ENCODE measurements at regions not wholly inside any gene's neighbourhood (a gene's known extent, or its start where the extent isn't known, plus 50 kb on each side); places are given as distances from the start of the nearest gene placed in this dataset.

DNA sequence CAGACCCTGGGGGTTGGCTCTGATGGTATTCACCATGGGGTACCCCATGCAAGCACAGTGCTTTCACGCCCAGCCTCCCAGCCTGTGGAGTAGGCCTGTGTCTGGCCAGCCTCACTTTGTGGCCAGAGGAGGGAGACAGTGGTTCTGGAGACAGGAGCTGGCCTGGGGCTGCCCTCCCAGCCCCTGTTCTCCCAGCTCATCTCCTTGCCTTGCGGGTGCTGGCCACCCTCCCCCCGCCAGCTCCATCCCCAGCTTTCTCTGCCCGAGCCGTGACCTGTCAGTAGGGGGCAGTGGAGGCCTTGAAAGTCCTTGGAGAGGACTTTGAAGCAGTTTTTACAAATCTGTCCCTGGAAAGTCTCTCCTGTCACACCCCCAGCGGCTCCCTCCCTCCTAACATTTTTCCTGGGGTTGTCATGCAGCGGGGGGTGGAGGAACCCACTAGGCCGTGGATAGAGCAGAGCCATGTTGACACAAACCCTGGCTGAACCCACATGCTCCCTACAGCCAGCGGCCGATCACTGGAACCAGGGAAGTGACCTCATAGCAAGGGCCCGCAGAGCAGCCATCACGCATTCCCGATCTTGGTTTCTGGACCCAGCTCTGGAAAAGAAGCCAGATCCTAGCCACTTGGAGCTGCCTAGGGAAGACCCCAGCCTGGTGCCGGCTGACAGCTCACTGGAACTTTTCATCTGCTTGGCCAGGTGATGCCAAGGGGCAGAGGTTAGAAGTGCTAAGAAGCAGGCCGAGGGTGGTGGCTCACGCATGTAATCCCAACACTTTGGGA lies 289.4 kb downstream of the SEC14L1 start (continued):
- peak; percentile 84 to 88 (median 87) for TF ChIP-seq CTCF (IDR thresholded peaks at IDR 0.05 in 2 of 3, conservative IDR thresholded peaks at IDR 0.05 in 1 of 3; ENCODE audit: insufficient read depth in 2 of 3, low read depth in 1 of 3, low read length in 3 of 3)
- TF ChIP-seq MCM2 (IDR thresholded peaks at IDR 0.05; ENCODE audit: low read depth) = no peak
- TF ChIP-seq KLF6 (CRISPR knock-in tag; IDR thresholded peaks at IDR 0.05; ENCODE audit: borderline replicate concordance) = no peak
- no peak for TF ChIP-seq E2F1 (CRISPR knock-in tag; IDR thresholded peaks at IDR 0.05)
- TF ChIP-seq THRB (CRISPR knock-in tag; conservative IDR thresholded peaks at IDR 0.05) = no peak
- TF ChIP-seq, protein P1, sequence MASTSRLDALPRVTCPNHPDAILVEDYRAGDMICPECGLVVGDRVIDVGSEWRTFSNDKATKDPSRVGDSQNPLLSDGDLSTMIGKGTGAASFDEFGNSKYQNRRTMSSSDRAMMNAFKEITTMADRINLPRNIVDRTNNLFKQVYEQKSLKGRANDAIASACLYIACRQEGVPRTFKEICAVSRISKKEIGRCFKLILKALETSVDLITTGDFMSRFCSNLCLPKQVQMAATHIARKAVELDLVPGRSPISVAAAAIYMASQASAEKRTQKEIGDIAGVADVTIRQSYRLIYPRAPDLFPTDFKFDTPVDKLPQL (IDR thresholded peaks at IDR 0.05; ENCODE audit: extremely low read depth, insufficient read length) = no peak
- TF ChIP-seq POLR2G (IDR thresholded peaks at IDR 0.05; ENCODE audit: low read depth, low read length) = no peak
- 0 out of 2 replicates have a peak, but pooled peaks have one; percentile 47 for TF ChIP-seq GABPB1 (CRISPR knock-in tag; IDR thresholded peaks at IDR 0.05)
- peak; percentile 16; the same call in 1 of the 2 replicates for TF ChIP-seq ARID2 (IDR thresholded peaks at IDR 0.05)
- no peak for TF ChIP-seq SETDB1 (IDR thresholded peaks at IDR 0.05; ENCODE audit: low read length)
- no peak for TF ChIP-seq SIX5 (IDR thresholded peaks at IDR 0.05; ENCODE audit: borderline replicate concordance in 1 of 2, insufficient read depth in 1 of 2, low read depth in 1 of 2, low read length in 2 of 2)
- no peak for TF ChIP-seq MCM3 (IDR thresholded peaks at IDR 0.05)
- TF ChIP-seq ETV1 (tag; conservative IDR thresholded peaks at IDR 0.05; ENCODE audit: low read depth) = no peak
- no peak for TF ChIP-seq TBP (optimal IDR thresholded peaks at IDR 0.05; ENCODE audit: low read depth, low read length)
- TF ChIP-seq SNRNP70 (optimal IDR thresholded peaks at IDR 0.05; ENCODE audit: low read depth, low read length) = no peak
- TF ChIP-seq ZNF384 (IDR thresholded peaks at IDR 0.05; ENCODE audit: low read depth, low read length) = peak; percentile 21; the same call in 1 of the 2 replicates
- no peak for TF ChIP-seq NFYB (IDR thresholded peaks at IDR 0.05; ENCODE audit: extremely low read depth, insufficient read length)
- TF ChIP-seq KDM1A (IDR thresholded peaks at IDR 0.05) = peak in 1 of 2 experiments; percentile 29; a peak in 1 of 4 replicates
- no peak for TF ChIP-seq SMAD3 (CRISPR knock-in tag; conservative IDR thresholded peaks at IDR 0.05)
- TF ChIP-seq IRF1 (CRISPR knock-in tag; IDR thresholded peaks at IDR 0.05; ENCODE audit: borderline replicate concordance) = no peak
- no peak for TF ChIP-seq HNRNPK (IDR thresholded peaks at IDR 0.05; ENCODE audit: low read depth, low read length, poor library complexity, severe bottlenecking)
- peak; percentile 8; the same call in 1 of the 2 replicates for TF ChIP-seq ESRRA (IDR thresholded peaks at IDR 0.05; ENCODE audit: borderline replicate concordance, low read depth)
